HG02870 (cell line): ENCODE measurements at regions not wholly inside any gene's neighbourhood (a gene's known extent, or its start where the extent isn't known, plus 50 kb on each side); places are given as distances from the start of the nearest gene placed in this dataset.
"Not testable (repeated sequence)": the region's sequence is repeated elsewhere in the genome, so short reads cannot be mapped to it uniquely, and the experiment has no call there.

Experiments used
- ATAC-seq: cut with Tn5 transposase; IDR thresholded peaks from one replicate; pipeline ENCODE4 v1.9.1; 2021; ENCODE audit warnings: mild to moderate bottlenecking, moderate library complexity; ENCODE audit not compliant: unreplicated experiment

- no peak for ATAC-seq
Observed at GRCh38 chr16:86948046-86948445, 369.1 kb downstream of the C16orf95 start.

- no peak for ATAC-seq
Observed at GRCh38 chr16:86949116-86949515, 368.1 kb downstream of the C16orf95 start.

GRCh38 chr16:86949630-86950029 is 367.6 kb downstream of the C16orf95 start:
- no peak for ATAC-seq

- no peak for ATAC-seq
Observed at GRCh38 chr16:86951041-86951822, 366.0 kb downstream of the C16orf95 start.

GRCh38 chr16:86951831-86952598 is 365.2 kb downstream of the C16orf95 start:
- no peak for ATAC-seq

GRCh38 chr16:86952769-86953168 is 364.4 kb downstream of the C16orf95 start:
- no peak for ATAC-seq

GRCh38 chr16:86953631-86954391 is 363.4 kb downstream of the C16orf95 start:
- ATAC-seq = no peak

GRCh38 chr16:86955136-86955855 is 361.9 kb downstream of the C16orf95 start:
- ATAC-seq = no peak

GRCh38 chr16:86956437-86956836 is 360.8 kb downstream of the C16orf95 start:
- ATAC-seq = no peak

- ATAC-seq = not testable (repeated sequence)
Observed at GRCh38 chr16:86957662-86958198, 359.5 kb downstream of the C16orf95 start.

- ATAC-seq = no peak
Observed at GRCh38 chr16:86958423-86958822, 358.8 kb downstream of the C16orf95 start.

GRCh38 chr16:86959091-86959651 is 358.0 kb downstream of the C16orf95 start:
- ATAC-seq = no peak

GRCh38 chr16:86959729-86960128 is 357.5 kb downstream of the C16orf95 start:
- ATAC-seq = no peak

GRCh38 chr16:86960266-86960665 is 356.9 kb downstream of the C16orf95 start:
- ATAC-seq = no peak

GRCh38 chr16:86961171-86961601 is 356.0 kb downstream of the C16orf95 start:
- no peak for ATAC-seq

GRCh38 chr16:86962259-86962658 is 354.9 kb downstream of the C16orf95 start:
- no peak for ATAC-seq

- ATAC-seq = no peak
Observed at GRCh38 chr16:86962913-86963312, 354.3 kb downstream of the C16orf95 start.

GRCh38 chr16:86963600-86964575 is 353.3 kb downstream of the C16orf95 start:
- no peak for ATAC-seq

GRCh38 chr16:86964796-86965241 is 352.4 kb downstream of the C16orf95 start:
- no peak for ATAC-seq
